ENCODE measurements at regions not wholly inside any gene's neighbourhood (a gene's known extent, or its start where the extent isn't known, plus 50 kb on each side); places are given as distances from the start of the nearest gene placed in this dataset.
A peak's percentile ranks its signal among the peaks of the same experiment; 100 is the strongest.

GRCh38 chr14:49999826-50000379 lies 107.0 kb downstream of the ARF6 start:
- no peak for DNase-seq

GRCh38 chr14:50000380-50001150 lies 107.7 kb downstream of the ARF6 start:
- DNase-seq: peak; percentile 86

DNA sequence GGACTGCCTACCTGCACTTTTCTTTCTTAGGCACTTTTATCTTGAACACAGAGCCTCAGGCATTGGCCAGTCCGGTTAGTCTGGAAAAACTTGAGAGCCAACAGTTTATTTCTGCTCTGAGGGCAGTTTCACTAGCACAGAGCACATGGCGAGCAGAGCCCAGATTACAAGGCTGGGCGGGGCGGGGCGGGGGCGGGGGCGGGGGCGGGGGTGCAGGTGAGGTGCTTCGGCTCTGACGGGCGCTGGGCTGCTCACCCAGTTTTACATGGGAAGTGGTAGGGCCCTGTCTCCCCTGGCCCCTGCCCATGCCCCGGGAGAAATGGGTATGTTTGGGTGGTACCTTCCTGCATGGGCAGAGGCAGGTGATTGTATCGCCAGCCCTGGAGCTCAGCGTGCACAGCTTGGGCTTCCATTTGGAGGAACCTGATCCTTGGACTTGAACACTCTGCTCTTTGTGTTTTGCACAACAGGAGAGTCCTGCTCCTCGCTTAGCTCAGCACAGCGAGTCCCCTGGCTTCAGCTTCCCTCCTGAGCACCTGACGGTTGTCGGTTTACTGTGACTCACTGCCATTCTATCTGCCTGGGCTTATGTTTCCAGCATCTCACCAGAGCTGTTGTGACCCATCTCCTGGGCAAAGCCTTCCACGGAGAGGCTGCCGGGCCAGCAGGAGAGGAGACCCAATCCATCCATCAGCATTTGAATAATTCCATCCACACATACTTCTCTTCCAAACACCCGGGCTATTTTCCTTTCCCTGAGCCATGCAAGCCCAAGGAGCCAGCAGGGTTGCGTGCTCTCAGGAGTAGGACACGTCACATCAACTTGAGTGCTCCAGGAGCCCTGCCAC lies 108.5 kb downstream of the ARF6 start:
- DNase-seq: peak; percentile 85

- DNase-seq: peak; percentile 74
Measured at GRCh38 chr14:50001999-50002925, 109.4 kb downstream of the ARF6 start.

- DNase-seq: no peak
Measured at GRCh38 chr14:50002926-50003212, 110.0 kb downstream of the ARF6 start.

GRCh38 chr14:50003213-50004021 lies 110.5 kb downstream of the ARF6 start:
- peak; percentile 76 for DNase-seq

GRCh38 chr14:50006141-50006540 lies 110.2 kb downstream of the VCPKMT start:
- no peak for DNase-seq

- no peak for DNase-seq
Measured at GRCh38 chr14:50007123-50007903, 109.1 kb downstream of the VCPKMT start.

DNA sequence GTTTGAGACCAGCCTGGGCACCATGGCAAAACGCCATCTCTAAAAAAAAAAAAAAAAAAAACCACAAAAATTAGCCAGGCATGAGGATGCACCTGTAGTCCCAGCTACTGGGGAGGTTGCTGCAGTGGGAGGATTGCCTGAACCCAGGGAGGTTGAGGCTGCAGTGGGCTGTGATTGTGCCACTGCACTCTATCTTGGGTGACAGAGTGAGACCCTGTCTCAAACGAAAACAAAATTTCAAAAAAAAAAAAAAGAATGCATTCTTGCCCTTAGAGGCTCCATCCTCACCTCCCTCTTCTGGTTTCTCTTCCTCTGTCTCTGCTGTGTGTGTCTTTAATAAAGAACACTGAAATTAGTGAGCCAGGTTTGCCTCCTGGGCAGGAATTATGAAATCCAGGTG lies 107.8 kb downstream of the VCPKMT start:
- DNase-seq: no peak

DNA sequence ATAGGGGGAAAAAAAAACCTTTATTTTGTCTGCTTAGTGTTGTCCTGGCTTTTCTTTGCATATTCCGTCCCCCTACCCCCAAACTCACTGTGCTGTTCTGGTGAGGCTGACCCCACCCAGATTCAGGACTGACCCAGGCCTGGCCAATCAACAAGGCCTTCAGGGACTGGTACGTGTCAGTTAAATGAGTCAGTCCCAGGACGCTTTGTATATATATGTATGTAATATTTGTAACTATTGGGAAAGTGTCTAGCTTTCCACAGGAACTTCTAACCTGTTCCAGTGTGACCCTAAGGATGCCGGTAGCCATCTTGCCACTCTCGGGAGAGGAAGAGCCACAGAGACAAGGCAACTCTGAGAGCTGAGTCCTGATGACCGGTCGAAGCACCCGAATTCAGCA lies 107.4 kb downstream of the VCPKMT start:
- DNase-seq: no peak

DNA sequence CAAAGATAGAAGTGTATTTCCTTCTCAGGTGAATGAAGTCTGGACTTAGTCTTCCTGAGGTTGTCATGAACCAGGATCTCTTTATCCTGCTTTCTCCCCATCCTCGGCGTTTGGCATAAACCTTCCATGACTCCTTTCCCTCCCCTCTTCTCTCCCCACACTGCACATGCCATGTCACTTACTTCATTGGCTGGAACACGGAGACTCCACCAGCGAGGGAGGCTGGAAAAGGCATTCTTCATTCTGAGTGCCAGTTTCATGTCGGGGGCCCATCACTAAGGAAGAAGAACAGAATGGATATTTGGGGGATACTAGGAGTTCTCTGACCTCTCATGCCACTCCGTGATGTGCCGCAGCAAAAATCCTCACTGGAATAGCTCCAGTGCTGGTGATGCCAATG lies 105.6 kb downstream of the VCPKMT start:
- no peak for DNase-seq

DNA sequence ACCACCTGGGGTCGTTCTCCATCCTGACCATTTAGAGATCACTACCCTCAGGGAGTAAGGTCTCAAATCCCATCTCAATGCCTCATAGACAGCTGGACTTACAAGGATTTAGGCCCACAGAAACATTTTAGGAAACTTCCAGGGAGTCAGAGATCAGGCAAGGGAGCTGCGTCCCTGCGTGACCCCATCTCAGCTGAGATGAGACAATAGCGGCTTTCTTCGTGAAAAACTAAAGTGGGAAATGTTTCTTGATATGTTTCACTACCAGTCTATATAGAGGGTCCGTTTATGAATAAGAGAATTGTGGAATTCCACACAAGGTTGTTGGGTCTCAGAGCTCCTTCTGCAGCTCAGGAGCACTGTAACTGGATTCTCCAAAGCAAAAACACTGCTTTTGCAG lies 105.1 kb downstream of the VCPKMT start:
- DNase-seq: no peak

DNA sequence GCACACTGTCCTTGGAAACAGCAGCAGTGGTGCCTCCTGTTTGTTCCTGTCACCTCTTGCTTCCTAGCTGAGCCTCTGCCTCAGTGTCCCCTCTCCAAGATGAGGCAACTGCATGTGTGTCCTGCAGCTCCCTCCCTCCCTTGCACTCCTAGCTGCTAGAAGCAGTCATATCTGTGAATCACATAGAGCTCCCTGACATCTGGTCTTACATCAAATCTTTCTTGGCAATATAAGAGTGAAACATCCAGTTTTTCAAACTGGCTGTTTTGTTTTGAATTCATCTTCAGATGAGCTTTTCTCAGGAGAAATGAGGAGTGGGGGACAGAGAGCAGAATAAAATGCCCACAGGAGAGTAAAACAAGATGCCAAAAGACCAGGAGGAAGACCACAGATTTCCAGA lies 103.7 kb downstream of the VCPKMT start:
- no peak for DNase-seq

GRCh38 chr14:50013198-50013918 lies 103.0 kb downstream of the VCPKMT start:
- no peak for DNase-seq

DNA sequence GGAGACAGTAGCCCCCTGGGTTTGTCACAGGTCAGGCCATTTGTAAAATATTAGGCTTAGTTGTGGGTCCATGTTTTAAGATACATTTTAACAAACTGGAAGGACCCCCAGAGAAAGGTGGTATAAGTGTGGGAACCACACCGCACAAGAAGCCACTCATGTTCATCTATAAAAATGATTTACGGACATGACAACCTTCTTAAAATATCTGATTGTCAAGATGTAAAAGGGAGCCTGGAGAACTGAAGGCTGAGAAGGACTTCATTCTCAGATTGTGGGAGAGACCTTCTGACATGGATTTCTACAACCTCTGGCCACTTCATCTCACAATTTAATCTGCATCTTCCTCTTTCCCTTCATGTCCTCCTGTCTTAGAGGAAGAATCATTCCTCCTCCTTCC lies 102.4 kb downstream of the VCPKMT start:
- no peak for DNase-seq

- no peak for DNase-seq
Measured at GRCh38 chr14:50014809-50015430, 101.5 kb downstream of the VCPKMT start.

DNA sequence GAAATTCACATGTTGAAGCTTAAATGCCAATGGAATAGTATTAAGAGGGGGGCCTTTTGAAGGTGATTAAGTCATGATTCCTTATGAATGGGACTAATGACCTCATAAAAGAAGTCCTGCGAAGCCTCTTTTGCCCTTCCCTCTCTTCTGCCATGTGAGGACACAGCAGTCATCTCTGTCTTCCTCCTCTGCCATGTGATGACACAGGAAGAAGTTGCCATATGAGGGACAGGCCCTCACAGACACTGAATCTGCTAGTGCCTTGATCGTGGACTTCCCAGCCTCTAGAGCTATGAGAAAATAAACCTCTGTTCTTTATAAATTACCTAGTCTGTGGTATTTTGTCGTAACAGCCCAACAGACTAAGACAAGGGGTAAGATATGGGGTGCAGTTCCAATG lies 100.7 kb downstream of the VCPKMT start:
- no peak for DNase-seq

DNA sequence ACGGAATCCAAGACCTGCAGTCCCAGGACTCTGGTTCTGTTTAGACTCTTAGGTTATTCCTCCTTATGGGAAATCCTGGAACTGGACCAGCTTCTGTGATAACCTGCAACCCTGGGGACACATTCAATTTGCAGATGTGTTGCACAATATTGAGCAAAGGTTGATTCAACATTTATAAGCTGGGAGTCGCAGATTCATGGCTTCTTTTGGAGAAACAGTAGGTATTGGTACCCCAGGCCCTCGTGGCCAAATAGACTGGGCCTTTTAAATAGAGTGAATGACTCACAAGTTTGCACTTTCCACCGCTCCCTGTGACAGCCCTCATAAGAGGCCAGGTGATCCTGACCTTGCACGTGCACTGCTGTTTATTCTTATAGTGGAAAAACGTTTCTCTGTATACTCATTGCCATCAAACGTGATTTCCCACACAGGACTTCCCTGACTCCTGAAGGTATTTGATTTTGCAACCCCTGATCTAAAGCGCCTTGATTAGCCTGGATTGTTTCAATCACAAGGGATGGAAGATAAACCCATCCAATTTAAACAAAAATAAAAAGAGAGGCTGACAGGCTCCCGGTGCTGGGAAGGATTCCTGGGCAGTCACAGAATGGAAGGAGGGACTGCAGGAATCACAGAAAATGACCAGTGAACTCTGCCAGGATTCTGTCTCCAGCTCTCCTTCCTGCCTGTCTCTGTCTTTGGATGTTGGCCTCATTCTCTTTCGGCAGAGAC lies 98.0 kb downstream of the VCPKMT start:
- no peak for DNase-seq

GRCh38 chr14:50018933-50019210 lies 97.5 kb downstream of the VCPKMT start:
- no peak for DNase-seq

DNA sequence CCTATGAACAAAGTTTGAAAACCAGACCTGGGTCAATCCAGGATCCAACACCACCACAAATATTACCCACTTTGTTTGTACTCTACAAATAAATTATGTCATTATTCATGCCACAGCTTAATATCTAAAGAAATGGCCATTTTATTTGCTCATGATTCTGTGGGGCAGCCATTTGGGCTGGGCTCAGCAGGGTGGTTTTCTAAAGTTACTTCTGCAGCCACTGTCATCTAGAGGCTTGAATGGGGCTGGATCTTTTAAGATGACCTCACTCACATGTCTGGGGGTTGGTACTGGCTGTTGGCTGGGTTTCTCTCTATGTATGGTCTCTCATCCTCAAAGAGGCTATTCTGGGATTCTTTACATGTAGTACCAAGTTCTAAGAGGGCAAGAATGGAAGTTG lies 96.2 kb downstream of the VCPKMT start:
- no peak for DNase-seq
